ENCODE measurements at regions not wholly inside any gene's neighbourhood (a gene's known extent, or its start where the extent isn't known, plus 50 kb on each side); places are given as distances from the start of the nearest gene placed in this dataset.
"Not testable (repeated sequence)": the region's sequence is repeated elsewhere in the genome, so short reads cannot be mapped to it uniquely, and the experiment has no call there.

DNA sequence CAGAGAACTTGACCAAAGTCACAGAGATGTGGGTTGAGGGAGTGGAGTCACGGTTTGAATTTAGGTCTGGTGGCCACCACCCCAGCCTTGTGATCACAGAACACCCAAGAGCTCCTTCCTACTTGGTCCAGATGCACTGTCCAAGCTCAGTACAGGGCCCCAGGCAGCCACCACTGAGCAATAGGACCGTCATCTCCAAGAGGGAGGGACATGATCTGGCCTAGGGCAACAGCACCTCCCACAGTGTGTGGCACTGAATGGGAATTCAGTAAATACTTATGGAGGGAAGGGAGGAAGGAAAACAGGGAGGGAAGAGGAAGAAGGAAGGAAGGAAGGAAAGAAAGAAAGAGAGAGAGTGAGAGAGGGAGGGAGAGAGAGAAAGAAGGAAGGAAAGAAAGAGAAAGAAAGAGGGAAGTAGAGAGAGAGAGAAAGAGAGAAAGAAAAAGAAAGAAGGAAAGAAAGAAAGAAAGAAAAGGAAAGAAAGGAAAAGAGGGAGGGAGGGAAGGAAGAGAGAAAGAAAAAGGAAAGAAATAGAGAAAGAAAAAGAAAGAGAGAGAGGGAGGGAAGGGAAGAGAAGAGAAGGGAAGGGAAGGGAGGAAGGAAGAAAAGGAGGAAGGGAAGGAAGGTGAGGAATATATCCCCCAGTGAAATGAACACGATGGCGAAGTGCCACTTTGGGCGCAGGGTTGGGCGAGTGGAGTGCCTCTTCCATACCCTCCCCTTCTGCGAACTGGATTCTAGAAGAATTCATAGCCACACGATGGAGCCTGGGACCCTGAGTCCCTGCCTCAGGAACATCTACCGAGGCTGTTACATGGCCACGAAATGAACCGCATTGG lies 243.7 kb downstream of the TFAP2C start:
- no peak for DNase-seq (ENCODE audit: low read depth)

DNA sequence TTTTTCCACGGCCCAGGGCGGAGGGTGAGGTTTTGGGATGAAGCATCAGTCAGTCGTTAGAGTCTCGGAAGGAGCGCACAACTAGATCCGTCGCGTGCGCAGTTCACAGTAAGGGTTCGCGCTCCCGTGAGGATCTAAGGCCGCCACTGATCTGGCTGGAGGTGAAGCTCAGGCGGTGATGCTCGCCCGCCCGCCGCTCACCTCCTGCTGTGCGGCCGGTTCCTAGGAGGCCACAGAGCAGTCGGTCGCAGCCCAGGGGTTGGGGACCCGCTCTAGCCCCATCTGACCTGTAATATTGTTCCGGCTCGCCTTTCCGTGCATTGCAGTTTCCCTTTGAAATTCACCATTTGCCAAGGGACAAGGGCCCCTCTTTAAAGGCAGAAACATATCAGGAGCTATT lies 244.7 kb downstream of the TFAP2C start:
- DNase-seq (ENCODE audit: low read depth), result no peak

GRCh38 chr20:56875052-56875659 lies 246.1 kb downstream of the TFAP2C start:
- no peak for DNase-seq (ENCODE audit: low read depth)

GRCh38 chr20:56875803-56876202 lies 246.7 kb downstream of the TFAP2C start:
- DNase-seq (ENCODE audit: low read depth), result no peak

- no peak for DNase-seq (ENCODE audit: low read depth)
These were observed 256.4 kb downstream of the TFAP2C start for GRCh38 chr20:56885521-56885920.

DNA sequence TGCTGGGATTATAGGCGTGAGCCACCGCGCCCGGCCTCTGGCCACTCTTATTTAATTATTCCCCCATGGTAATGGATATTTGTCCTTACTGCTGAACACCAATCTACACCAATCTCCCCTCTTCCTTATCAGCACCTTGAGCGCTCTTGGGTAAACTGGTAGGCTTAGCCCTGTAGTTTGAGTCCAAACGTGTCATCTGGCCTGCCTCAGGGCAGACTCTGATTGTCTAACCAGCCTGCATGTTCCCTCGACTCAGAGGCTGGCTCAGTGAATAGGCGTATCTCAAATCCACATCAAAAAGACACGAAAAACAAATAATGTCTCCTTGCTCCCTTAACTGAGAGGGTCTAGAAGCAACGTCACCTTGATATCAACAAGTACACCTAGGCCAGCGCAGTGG lies 260.9 kb downstream of the TFAP2C start:
- no peak for DNase-seq (ENCODE audit: low read depth)

DNA sequence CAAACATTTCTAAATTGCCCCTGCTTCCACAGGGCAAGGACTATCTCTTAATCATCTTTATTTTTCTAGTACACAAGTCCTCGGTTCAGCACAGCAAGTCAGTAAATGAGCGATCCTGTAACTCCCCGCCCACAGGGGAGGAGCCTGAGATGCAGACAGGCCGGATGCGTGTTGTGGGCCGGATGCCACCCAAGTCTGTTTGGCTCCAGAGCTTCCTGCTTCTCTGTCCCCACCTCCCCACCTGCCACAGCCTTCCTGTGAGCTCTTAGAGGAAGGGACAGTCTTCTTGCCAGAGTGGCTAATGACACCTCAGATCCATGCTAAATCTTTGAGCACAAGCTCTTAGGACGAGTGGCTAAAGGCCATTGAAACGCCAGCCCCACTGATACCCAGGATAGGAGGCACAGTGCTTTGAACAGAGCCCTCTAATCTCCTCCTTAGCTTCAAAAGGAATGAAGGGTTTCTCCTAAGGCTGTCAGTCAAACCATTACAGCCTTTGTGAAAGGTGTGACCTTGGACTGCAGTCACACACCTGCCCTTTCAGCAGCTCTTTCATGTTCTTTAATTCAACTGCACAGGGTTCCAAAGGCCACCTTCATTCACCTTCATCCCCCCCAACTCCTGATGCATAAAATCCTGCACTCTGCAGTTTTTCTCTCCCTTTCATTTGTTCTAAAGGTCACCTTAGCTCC lies 264.3 kb downstream of the TFAP2C start:
- no peak for DNase-seq (ENCODE audit: low read depth)

DNA sequence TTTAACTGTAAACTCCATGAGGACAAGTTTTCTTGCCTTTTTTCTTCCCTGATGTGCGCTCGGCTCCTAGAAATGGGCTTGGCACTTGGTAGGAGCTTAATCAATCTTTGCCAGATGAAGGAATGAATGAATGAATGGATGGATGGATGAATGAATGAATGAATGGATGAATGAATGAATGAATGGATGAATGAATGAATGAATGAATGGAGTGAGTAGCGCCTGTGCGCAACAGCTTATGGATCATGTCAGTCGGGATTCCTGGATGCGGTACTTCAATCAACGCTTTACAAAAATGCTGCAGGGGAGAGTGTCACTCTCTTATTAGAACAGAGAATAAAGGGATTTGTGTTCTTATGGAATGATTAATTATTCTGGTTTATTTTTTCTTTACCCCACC lies 267.3 kb downstream of the TFAP2C start:
- no peak for DNase-seq (ENCODE audit: low read depth)

DNA sequence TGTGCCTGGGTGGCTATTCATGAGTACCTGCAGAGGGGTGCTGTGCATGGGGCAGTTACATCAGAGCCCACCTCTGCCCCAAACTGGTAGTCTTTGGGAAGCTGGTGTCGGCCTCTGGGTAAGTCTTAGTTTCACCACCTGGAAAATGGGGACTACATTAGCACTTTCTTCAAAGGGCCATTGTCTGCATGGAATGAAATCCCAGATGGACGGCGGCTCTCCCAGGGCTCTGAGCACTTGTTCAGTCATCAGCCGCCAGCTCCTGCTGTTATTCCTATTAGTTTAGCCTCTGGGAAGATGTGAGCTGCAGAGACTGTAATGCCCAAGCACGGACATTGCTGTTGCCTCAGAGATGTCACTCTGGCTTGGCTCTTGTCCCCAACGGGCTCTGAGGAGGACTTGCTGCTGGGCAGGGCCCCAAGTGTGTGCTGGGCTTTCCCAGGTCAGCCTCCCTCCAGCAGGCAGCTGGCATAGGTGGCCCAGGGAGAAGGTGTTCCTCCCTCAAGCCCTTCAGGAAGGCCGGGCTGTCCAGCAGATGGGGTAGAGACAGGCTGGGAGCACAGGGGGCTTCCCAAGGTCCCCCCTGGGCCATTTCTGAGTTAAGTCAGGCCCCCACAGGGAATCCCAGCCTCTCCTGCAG lies 268.3 kb downstream of the TFAP2C start:
- no peak for DNase-seq (ENCODE audit: low read depth)

GRCh38 chr20:56897958-56898349 lies 268.8 kb downstream of the TFAP2C start:
- no peak for DNase-seq (ENCODE audit: low read depth)

- DNase-seq (ENCODE audit: low read depth), result no peak
These were observed 270.4 kb downstream of the TFAP2C start for GRCh38 chr20:56899506-56899905.

GRCh38 chr20:56900252-56900651 lies 271.1 kb downstream of the TFAP2C start:
- no peak for DNase-seq (ENCODE audit: low read depth)

- no peak for DNase-seq (ENCODE audit: low read depth)
These were observed 274.3 kb downstream of the TFAP2C start for GRCh38 chr20:56903421-56903820.

DNA sequence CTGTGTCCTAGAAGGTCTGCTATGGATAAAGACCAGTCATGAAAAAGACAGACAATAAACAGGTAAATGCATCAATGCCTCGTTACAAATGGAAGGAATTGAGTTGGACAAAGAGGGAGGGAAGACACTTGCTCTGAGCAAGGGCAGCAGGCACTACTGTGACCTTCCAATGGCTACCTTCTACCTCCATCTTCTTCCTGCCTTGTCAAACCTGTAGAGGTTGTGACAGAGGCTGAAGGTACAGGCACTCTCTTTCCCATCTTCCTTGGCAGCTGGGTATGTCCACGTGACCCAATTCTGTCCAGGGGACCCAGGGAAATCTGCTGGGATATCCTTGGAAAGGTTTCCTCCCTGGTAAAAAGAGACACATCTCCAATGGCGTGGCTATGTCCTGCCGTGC lies 274.8 kb downstream of the TFAP2C start:
- DNase-seq (ENCODE audit: low read depth), result no peak

GRCh38 chr20:56909918-56910714 lies 281.0 kb downstream of the TFAP2C start:
- DNase-seq (ENCODE audit: low read depth), result no peak

DNA sequence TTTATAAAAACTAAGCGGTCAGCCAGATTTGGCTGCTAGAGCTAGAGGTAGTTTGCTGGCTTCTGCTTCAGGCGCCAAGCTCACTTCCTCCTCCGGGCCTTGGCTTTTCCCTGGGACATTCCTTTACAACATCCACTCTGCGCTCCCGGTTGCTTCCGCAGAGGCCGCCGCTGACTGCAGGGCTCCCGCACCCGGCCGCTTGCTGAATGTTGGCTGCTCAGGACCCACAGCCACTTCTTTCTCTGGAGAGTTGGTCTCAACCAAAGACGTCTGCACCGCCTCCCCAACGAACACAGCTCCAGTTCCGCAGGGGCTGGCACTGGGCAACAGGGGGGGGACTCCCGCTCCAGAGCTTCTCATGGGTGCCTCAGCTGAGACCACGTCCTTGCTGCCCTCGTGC lies 282.8 kb downstream of the TFAP2C start:
- no peak for DNase-seq (ENCODE audit: low read depth)

DNA sequence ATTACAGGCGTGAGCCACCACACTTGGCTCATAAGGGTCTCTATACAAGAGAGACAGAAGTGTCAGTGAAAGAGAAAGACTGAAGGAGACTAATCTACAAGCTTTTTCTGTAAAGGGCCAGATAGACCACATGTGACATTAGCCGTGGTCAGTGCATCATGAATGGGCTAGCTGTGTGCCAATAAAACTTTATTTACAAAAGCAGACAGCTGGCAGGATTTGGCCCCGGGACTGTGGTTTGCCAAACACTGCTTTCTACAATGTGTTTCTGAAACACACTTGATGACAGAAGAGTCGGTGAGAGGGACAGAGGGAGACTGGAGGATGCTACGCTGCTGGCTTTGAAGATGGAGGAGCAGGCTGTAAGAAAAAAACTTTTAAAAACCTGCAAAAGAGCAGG lies 285.4 kb downstream of the TFAP2C start:
- DNase-seq (ENCODE audit: low read depth), result no peak

GRCh38 chr20:56916345-56916622 lies 287.2 kb downstream of the TFAP2C start:
- no peak for DNase-seq (ENCODE audit: low read depth)

- not testable (repeated sequence) for DNase-seq (ENCODE audit: low read depth)
These were observed 290.9 kb downstream of the TFAP2C start for GRCh38 chr20:56920041-56920440.

DNA sequence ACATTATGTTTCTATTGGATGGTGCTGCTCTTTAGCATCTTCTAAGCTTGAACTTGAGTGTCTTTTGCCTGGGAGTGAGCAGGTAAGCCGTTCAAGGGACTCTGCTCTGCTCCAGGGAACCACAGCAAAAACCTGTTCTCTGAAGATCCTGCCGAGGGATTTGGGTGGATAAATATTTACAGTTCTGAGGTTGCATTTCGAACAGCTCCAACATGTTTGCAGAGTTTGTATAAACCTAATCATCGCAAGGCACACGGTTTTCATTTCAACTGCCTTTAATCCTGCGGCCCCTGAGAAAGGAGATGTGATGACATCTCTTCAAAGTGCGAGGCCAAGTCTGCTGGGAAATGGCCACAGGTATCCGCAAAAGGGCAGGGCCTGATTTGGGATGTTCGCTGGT lies 293.4 kb downstream of the TFAP2C start:
- no peak for DNase-seq (ENCODE audit: low read depth)

- no peak for DNase-seq (ENCODE audit: low read depth)
These were observed 295.4 kb downstream of the TFAP2C start for GRCh38 chr20:56924292-56925081.

Measured in stimulated activated CD8-positive, alpha-beta memory T cell treated with anti-CD3 and anti-CD28 coated beads, Interleukin-7, amount 100 ng/mL, for 24 hours (primary cell).